Stimulated activated CD4-positive, alpha-beta T cell treated with anti-CD3 and anti-CD28 coated beads, Interleukin-15, amount 100 ng/mL, for 48 hours (primary cell): ENCODE measurements at regions not wholly inside any gene's neighbourhood (a gene's known extent, or its start where the extent isn't known, plus 50 kb on each side); places are given as distances from the start of the nearest gene placed in this dataset.

Experiments
- DNase-seq, 2 donors: peaks; one replicate each; pipeline ENCODE4 v3.0.0-alpha.2; 2020; ENCODE audit warnings: low read depth in 2 of 2

DNA sequence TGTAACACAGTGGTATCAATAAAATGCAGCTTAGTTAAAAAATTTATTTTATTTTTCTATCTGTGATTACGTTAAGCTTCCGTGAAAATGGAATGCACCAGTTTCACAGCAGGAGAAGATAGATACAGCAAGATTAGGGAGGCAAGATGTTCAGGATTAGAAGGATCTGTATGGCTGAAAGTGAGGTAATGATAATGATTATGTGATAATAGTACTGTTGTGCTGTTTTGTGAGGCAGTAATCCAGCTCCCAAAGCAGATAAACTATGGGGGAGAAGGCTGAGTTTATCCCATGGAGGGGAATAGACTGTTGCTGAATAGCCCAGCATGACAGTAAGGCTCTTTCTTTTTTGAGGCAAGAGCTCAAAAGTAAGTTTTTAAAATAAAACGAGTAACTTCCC is 216.1 kb upstream of the PRPS1L1 start:
- DNase-seq = no peak

DNA sequence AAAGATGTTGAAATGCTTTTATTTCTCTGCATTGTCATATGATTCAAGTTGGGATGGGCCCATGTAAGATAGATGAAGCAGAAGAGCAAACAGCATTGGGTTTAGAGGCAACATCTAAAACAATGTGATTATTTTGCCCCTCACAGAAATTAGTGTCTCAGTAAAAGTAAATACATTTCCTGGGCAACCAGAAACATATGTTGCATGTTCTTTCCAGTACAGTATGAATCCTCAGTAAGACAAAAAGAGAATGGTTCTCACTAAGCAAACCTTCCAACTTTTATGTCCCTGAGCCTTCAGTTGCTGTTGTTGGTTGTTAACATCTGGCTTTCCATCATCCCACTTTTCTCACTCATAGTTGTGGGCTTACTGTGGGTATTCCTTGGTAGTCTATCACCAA is 222.5 kb upstream of the PRPS1L1 start:
- DNase-seq = no peak

DNA sequence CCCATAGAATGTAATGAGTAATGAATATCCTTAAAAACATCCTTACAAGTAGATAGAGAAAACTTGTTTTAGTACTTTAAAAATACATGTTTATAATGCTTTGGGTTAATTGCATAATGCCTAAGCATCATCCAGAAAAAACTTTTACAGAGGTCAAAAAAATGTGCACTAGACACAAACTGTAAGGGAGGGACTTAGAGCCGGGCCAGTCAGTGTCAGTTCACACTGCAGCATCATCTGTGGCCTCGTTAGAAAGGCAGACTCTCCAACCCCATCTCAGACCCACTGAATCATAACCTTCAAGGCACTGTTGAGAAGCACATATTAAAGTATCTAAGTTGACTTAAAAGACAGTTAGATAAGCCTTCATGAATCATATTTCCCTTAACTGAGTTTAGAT is 230.1 kb upstream of the PRPS1L1 start:
- no peak for DNase-seq

DNA sequence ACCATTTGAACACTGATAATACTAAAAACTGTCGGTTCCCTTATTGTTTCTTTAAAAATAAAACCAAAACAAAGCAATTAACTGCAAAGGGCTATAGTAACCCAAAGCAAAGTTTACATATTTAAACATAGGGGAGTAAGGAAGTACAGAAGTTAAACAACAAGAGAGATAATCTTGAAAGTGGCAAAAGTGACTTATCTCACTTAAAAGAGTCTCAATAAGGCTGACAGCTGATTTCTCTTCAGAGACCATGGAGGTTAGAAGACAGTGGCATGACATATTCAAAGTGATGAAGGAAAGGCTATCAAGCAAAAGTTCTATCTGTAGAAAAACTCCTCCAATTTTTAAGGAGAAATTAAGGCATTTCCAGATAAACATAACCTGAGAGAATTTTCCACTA is 233.5 kb upstream of the HDAC9 start:
- DNase-seq = no peak

DNA sequence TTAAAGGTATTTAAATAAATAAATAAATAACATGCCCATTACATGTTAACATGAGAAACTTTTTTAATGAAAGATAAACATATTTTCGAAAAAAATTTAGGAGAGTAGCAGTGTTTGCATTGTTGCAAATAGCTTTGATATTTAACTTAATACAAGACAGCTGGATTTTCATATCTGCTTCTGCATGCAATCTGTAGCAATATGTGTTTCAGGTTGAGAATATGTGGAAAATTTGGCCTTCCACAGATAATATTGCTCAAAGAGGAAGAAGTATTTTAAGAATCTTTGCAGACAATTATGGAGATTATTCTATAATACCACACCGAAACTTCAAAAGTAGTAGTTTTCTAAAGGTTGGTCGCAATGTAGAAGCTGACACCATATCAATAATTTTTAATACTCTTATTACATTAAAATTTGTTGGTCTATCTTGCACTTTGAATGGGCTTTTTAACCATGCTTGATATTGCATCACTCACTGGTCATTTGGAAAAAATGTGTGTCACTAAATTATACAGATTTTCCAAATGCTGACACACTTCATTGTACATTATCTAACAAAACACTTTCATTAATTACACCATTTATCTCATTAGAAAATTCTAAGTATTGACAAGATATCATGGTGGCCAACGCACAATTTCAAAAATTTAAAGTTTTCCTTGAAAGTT is 229.8 kb upstream of the HDAC9 start:
- no peak for DNase-seq

DNA sequence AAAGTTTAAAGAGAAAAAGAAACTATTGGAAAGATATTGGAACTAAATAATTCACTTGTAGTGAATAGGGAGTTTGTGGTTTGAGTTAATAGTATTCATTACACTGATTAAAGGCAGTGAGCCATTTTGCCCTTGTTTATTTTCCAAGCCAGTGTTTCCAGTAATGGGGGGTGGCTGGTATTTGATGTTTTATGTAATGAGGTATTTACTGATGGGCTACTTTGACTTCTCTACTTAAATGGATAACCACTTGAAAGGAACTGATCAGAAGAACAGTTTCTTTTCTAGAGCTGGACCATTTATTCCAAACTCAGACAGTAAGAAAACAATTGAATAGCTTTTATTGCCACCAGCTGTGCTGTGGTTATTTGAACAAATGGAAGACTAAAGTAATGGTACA is 227.0 kb upstream of the HDAC9 start:
- no peak for DNase-seq

DNA sequence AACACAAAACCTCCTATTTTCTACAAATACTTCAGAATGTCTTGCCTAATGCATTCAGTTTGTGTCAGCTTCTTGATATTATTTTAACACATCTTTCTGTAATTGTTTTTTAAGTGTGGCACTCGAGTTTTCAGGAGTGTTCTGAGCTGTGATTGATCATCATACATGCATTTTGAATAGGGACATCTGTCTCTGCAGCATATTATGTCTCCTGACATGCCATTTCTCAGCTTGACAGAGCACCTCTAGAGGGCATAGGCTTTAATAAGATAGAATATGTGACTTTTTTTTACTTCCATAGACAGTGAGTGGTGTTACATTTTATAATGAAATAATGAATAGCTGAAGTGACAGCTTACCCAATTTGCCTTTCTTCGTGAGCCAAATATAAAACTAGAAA is 219.2 kb upstream of the HDAC9 start:
- no peak for DNase-seq

DNA sequence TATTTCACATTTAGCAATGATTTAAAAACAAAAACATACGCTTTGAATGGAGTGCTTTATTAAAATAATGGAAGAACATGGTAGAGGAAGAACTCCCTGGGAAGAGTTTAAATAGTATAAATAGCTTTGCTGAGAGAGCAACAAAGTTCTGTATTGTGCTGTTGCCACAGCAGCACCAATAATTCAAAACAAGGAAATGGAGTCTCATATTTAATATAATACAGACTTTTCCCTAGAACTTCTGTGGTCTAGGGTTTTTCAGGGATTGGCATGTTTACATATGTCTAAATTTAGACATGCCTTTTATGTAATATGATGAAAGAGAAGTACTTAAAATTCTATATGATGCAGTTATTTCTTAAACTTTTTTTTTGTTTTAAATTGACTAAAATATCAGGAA is 217.2 kb upstream of the HDAC9 start:
- no peak for DNase-seq

DNA sequence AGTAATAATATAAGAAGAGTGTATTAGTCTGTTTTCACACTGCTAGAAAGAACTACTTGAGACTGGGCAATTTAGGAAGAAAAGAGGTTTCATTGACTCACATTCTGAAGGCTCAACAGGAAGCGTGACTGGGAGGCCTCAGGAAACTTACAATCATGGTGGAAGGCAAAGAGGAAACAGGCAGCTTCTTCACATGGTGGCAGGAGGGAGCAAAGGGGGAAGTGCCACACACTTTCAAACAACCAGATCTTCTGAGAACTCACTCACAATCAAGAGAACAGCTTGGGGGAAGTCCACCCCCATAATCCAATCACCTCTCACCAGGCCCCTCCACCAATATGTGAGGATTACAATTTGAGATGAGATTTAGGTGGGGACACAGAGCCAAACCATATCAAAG is 212.5 kb upstream of the HDAC9 start:
- DNase-seq = no peak

DNA sequence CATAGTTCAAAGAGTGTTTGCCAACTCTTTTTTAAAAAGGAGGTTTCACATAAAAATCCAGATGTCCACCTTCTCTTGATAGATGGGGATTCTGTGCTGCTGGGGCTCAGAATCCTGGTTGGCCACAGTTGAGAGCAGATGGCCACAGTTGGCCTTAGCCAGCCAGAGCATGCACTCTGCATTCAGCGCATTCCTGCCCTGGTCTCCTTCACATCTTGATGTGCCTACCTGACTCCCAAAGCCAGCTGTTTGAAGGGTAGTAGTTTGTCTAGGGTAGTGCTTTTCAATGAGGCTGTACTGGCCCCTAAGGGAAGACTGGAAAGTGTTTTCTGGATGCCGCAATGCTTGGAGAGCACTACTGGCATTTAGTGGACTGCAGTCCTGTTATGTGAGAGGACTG is 208.1 kb upstream of the HDAC9 start:
- DNase-seq = no peak

DNA sequence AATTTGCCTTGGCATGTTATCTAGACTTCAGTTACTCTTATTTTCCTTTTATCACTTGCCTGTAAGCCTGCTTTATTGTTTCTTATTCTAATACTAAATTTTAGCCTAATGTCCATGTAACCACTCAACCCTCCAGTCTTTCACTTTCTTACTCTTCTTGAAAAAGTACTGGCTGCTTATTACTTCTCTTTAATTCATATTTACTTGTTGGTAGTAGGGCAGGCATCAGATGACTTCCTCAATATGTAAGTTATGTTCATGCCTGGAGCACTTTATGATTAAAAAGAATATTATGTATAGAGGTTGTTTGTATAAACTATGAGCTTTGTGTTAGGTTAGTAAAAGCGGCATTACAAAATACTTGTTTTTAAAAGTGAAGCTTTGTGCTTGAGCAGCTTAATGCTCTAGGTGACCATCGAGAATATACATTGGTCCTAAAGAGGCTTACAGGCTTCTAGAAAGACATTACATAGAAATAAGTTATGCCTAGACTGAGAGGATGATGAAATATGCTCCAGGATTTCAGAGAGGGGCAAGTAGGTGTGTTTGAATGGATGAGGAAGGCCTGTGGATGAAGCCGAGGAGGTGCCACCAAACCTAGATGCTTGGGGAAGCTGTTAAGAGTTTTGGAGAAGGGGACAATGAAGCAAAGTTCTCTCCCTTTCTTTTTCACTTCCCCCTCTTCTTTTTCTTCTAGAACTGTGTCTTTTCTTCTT is 207.1 kb upstream of the HDAC9 start:
- DNase-seq = no peak

DNA sequence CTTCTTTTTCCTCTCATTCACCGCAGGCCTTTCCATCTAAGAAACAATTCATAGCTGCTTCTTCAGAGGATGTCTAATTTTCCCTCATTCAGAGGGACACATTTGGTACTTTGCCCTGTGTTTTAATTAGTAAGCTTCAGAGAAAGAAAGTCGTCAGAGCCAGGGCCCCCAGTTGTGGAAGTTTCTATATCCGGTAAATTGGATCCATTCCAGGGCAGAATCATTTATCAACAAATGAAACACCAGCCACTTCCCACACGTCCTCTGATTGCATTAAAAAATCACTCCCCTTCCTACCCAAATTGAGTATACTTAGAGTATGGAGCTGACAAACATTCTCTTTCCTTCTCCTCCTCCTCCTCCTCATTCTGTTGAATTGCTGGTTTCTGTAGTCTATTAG is 205.8 kb upstream of the HDAC9 start:
- no peak for DNase-seq

DNA sequence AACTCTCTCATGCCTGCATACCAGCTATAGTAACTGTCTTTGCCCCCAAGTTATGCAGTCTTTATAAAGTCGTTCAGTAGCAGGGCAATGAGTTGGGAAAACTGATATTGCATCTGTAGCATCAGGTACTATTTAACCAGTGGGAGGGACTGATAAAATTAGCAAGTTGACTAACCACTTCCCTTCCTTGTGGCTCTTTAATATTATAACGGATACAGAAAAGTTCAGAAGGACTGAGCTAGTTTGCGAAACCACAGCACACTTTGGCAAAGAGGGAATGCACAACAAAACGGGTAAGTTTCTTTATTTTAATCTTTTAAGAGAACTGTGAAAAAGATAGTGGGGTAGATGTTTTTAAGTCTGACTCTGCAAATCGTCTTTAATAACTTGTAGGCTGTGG is 205.3 kb upstream of the HDAC9 start:
- DNase-seq = no peak

DNA sequence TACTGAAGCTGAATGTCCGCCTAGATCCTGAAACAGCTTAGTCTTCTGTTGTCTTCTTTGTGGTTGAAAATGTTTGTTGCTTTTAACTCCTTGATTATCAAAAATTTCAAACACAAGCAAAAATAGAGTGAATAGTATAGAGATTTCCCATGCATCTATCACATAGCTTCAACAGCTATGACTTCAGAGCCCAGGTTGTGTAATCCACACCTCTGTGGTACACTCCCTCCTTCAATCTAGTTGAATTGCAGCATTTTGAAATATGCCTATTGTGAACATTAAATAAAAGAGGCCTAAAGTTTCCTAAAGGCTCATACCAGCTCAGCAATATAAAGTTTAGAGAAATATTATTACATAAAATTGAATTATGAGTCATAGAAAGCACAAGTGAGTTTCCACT is 204.7 kb upstream of the HDAC9 start:
- no peak for DNase-seq

DNA sequence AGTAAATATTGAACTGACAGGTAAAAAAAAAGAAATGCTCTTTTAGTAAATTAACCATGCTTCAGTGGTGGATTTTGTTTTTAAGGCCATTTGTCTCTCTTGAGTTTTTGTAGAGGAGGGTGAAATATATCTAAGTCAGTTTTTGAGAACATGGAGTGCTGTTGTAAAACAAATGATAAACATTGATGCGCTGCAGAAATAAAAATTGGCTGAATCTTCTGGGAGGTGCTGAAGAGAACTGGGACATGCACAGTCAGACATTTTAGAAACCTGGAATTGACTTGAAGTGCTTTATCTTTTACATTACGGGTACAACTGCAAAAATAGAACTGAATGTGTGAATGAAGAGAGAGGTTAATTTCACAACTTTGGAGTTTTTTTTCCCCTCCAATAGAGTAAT is 203.0 kb upstream of the HDAC9 start:
- no peak for DNase-seq

DNA sequence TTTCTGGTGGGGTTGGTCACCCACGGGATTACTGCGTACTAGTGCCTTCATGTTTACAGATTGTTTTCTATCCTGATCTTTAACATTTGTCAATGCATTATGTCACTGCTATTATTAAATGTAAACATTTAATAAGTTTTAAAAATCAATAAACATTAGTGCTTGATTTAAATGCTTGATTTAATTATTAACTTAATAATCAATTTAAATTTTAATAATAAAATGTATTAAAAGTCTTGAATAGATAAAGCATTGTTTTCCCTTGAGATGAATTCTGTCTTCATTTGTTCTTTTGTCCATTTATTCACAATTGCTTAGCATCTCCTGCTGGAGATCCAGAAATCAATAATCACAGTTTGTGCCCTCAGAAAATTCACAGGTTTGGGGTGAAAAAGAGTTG is 201.8 kb upstream of the HDAC9 start:
- DNase-seq = no peak

DNA sequence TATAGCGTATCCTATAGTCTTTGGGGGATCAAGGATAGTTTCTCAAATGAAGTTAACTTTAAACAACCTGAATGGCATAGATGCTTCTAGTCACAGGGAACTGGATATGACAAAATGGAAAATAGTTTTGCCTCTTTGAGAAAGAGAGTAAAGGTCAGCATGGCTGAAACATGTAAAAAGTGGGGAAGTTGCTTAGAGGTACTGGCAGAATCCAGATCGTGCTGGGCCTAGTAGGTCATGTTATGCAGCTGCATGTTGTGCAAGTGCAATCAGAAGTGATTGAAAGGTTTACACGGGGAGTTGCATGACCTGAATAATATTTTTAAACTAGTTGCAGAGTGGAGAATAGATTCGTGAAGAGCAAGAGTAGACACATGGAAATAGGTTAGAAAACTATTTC is 201.1 kb upstream of the HDAC9 start:
- DNase-seq = no peak

DNA sequence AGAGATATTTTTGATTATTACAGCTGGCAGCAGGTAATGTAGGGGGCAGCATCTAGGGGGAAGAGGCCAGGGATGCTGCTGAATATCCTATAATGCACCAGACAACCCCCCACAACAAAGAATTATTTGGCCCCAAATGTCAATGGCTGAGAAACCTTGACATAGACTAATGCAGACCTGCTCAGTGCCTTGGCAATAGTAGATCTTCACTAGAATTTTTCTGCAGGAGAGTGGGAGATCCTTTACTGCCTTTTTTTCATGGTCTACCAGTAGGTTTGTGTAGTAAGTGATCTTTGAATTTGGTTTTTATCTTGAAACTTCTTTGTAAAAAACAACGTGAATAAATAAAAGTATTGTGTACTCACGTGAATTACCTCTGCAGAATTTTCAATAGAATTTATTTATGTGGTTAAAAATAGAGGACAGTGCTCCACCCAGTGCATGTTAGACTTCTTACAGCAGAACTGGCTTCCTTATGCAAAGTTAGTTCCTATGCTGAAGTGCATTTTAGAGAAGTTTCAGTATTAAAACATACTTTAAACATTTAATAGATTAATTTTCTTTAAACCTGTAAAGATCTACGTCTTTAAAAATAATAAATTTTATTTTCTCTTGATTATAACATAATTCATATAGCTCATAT is 199.6 kb upstream of the HDAC9 start:
- DNase-seq = no peak

DNA sequence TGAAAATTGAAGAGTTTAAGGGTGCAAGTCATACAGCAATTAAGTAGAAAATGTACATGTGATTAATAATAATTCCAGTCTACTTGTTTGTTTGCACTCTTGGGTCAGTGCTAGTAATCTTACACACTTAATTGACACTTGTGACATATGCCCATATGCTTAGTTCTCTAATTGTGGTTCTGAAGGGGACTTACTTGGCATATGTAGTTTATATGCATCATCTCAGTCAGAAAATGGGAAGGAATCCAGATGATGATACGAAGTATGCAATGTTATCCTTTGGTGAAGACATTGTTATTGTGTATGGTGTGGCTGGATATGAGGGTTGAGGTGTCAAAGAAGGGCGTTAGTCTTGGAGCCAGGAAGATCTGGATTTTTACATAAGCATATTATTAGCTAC is 193.5 kb upstream of the HDAC9 start:
- no peak for DNase-seq

DNA sequence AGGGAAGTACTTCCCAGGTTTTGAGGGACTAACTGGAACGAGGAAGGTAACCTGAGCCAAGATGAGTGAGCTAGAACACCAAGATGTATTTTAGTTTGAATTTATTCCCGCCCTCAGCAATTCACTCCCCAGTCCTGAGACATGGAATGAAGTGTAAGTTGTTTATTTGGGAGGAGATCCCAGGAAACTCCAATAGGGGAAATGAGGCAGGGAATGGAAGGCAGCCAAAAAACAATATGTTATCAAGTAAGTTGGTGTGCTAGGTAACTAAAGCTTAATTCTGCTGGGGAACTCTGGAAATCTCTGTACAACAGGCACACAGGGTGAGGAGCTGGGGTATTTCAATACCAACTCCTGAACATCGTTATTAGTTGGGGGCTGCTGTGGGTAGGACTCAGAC is 189.7 kb upstream of the HDAC9 start:
- DNase-seq = no peak

DNA sequence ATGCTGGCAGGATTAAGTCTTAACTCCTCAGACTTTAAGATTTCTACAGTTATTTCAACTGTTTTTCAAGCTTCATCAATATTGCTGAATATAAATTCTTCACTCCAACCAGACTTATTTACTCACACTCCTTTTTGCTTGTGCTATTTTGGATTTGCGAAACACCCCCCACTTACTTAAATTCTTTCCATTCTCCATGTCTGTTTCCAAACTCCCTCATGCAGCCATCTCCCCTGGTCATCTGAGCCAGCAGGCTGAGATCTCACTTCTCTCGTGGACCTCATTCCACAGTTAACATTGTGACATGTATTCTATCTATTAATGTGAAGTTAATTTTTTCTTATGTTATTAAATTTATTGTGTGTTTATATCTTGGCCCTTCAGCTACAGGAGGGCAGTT is 188.9 kb upstream of the HDAC9 start:
- no peak for DNase-seq

DNA sequence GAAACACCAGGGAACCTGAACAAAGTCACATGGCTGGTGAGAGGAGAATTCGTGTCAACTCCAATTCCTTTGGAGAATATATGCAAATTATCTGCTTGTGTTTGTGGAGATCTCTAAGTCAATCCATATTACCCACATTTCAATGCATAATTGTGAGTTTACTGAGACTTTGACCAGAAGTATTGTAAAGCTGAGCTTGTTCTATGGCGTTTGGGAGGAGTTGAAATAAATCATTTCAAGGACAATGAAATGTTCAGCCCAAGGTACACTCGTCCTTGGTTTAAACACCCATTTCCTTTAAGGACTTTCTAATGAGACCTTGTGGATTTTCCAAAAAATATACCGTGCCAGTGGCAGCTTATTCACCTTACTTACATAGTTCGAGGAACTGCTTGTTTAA is 186.6 kb upstream of the HDAC9 start:
- no peak for DNase-seq

DNA sequence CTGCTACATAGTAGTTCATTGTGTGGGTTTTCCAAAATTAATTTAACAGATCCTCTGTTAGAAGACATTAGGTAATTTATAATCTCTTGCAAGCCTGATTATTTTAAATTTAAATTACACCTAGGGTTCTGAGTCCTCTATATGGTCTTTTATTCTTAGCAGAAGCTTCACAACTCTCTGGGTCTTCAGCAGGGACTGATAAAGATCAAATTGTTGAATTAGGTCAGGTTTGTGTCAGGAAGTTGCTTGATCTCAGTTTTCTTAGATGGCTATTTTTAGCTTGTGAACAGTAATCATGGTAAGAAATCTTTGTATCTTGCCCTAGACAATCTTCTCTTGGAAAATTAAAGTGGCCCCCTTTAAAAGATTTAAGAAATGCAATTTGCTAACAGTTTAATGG is 183.1 kb upstream of the HDAC9 start:
- no peak for DNase-seq

DNA sequence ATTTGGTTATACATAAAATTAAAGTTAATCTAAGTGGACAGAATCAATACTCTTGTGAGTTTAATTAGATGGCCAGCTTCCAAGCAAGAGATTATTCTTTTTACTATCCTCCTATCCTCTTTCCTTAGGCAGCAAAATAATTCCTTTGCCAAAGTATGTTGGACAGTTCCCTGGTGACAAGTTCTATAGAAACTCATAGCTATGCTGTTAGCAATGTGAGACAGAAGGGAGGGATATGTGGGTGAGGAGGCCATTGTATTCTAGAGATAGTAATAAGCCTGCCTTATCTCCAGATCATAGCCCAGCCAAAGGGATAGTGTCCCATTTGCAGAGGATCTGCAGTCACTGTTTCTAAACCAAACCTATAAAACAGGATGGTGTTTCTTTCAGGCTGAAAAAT is 181.6 kb upstream of the HDAC9 start:
- DNase-seq = no peak
